ENCODE measurements at regions not wholly inside any gene's neighbourhood (a gene's known extent, or its start where the extent isn't known, plus 50 kb on each side); places are given as distances from the start of the nearest gene placed in this dataset.
"Not testable (repeated sequence)": the region's sequence is repeated elsewhere in the genome, so short reads cannot be mapped to it uniquely, and the experiment has no call there.

DNA sequence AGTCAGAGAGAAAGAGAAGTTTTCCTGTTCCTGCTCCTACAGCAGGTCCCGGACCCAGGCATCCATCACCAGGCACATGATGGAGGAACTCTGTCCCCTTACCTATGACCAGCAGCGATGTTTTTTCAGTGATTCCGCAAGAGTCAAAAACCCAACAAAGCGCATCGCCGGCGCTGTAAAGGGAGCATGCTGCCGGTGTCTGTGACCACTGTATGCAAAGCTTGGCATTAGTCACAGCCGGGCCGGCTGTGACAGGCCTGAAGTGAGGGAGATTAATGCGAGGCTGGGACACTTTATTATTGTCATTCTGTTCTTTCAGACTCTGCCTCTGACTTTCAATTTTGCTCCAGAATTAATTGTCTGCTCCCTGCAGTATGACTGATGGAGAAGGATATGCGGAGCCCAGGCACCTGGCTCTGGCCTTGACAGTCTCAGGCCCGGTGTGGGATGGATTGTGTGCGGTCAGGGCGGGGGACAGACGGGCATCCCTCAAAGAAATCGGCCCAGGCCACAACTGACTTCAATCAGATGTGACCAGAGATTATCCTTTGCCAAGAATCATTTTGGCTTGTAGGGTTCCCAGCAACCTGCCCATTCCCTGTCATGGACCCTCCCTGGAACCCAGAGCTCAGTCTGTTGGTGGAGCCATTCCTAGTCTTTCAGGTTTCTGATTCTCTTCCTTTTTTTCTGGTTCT lies 462.0 kb upstream of the ZNF507 start:
- H3K27ac ChIP-seq = no peak overlapping the region
- no peak for TF ChIP-seq CTCF (conservative IDR thresholded peaks at IDR 0.05)

DNA sequence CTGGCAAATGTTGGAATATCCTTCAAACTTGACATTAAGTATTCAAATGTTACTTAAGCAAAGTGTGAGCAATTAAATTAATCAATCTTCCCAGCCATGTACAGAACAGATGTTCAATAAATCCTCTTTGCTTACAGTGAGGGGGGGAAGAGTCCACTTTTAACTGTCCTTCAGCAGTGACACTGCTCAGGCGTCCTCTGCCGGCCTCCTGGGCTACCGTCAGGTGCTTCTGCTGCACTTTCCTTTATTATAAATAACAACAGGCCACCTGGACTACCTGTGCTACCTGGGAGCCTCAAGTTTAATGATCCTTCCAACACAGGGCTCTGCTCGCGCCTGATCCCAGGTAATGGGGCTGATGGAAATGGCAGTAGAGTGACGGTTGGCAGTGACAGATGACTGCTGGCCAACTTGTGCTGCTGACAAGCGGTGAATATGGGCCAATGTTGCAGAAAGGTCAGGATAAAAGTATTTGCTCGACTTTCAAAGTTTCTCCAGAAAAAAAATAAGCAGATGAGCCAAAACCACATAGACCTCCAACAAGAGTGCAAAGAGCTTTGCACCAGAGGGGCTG lies 460.0 kb upstream of the ZNF507 start:
- H3K27ac ChIP-seq = no peak overlapping the region
- TF ChIP-seq CTCF (conservative IDR thresholded peaks at IDR 0.05) = peak; percentile 54

GRCh38 chr19:31890230-31890629 lies 455.2 kb upstream of the ZNF507 start:
- no peak overlapping the region for H3K27ac ChIP-seq
- no peak for TF ChIP-seq CTCF (conservative IDR thresholded peaks at IDR 0.05)

DNA sequence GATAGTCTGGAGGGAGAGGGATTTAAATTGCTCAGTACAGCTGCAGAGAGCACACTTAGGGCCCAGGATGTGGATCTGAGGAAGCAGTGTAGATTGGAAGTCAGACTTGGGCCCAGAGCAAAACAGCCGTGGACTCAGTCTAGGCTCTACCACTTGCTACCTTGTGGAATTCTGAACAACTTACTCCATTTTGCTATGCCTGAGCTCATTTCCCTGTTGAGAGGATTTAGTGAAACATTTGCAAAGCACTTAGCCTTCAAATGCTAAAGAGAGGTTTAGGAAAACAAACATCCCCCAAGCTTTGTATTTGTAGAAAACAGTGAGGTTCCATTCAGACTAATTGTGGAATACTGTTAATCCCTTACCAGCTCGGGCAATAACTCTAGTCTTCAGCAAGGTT lies 453.4 kb upstream of the ZNF507 start:
- no peak overlapping the region for H3K27ac ChIP-seq
- no peak for TF ChIP-seq CTCF (conservative IDR thresholded peaks at IDR 0.05)

DNA sequence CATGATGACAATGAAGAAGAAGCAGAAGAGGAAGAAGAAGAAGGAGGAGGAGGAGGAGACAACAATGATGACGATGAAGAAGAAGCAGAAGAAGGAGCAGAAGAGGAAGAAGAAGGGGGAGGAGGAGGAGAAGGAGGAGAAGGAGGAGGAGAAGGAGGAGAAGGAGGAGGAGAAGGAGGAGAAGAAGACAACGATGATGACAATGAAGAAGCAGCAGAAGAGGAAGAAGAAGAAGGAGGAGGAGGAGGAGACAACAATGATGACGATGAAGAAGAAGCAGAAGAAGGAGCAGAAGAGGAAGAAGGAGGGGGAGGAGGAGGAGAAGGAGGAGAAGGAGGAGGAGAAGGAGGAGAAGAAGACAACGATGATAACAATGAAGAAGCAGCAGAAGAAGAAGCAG lies 451.9 kb upstream of the ZNF507 start:
- not testable (repeated sequence) for H3K27ac ChIP-seq

- no peak overlapping the region for H3K27ac ChIP-seq
- TF ChIP-seq CTCF (conservative IDR thresholded peaks at IDR 0.05) = no peak
Measured at GRCh38 chr19:31894451-31894850, 451.0 kb upstream of the ZNF507 start.

DNA sequence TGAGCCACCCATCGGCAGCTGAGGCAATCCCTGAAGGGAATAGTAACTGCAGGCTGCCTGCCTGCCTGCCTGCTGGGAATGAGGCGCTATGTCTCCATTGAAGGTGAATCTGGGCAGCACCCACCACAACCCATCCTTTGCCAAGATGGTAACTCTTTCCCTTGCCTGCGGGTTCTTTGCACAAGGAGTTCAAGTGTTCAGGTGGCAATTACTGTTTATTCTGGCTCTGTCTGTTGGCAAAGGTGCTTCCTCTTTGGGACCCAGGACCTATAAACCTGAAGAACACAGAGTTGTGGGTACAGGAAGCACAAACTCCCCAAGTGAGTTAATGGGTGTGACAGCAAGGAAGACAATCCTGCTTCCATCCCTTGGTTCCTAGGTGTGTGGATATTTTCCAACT lies 448.1 kb upstream of the ZNF507 start:
- no peak for TF ChIP-seq CTCF (conservative IDR thresholded peaks at IDR 0.05)
- no peak overlapping the region for H3K27ac ChIP-seq

DNA sequence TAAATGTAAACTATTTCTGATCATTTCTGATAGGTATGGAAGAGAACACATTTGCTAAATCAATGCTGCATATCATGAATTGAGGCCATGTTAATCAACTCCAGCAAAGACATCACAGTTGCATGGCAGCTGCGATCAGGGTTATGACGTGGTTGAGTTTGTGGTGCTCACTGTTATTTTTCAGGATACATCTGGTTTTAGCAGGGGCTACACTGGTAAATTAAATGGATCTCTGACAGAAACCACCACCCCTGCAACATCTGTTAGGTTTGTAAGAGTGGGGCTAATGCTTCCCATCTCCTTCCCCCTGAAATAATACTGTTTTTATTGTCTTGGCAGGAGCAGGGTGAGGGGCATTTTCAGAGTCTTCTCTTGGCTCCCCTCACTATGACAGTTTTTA lies 444.4 kb upstream of the ZNF507 start:
- no peak for TF ChIP-seq CTCF (conservative IDR thresholded peaks at IDR 0.05)
- no peak overlapping the region for H3K27ac ChIP-seq
